ENCODE measurements at regions not wholly inside any gene's neighbourhood (a gene's known extent, or its start where the extent isn't known, plus 50 kb on each side); places are given as distances from the start of the nearest gene placed in this dataset.
"Not testable (repeated sequence)": the region's sequence is repeated elsewhere in the genome, so short reads cannot be mapped to it uniquely, and the experiment has no call there.

- no peak for DNase-seq
Observed at GRCh38 chr3:13148126-13148525, 74.9 kb upstream of the IQSEC1 start.

- DNase-seq = no peak
Observed at GRCh38 chr3:13147344-13147743, 74.1 kb upstream of the IQSEC1 start.

GRCh38 chr3:13146643-13147143, 73.5 kb upstream of the IQSEC1 start:
- DNase-seq = no peak

- DNase-seq = no peak
Observed at GRCh38 chr3:13145826-13146642, 72.8 kb upstream of the IQSEC1 start.

GRCh38 chr3:13145131-13145825, 72.0 kb upstream of the IQSEC1 start:
- DNase-seq = no peak

GRCh38 chr3:13144163-13145023, 71.2 kb upstream of the IQSEC1 start:
- DNase-seq = no peak

GRCh38 chr3:13143381-13144004, 70.3 kb upstream of the IQSEC1 start:
- no peak for DNase-seq

GRCh38 chr3:13142552-13143380, 69.5 kb upstream of the IQSEC1 start:
- no peak for DNase-seq

- DNase-seq = no peak
Observed at GRCh38 chr3:13141991-13142412, 68.8 kb upstream of the IQSEC1 start.

- peak; percentile 4 for DNase-seq
Observed at GRCh38 chr3:13141183-13141582, 68.0 kb upstream of the IQSEC1 start.

- peak; percentile 18 for DNase-seq
Observed at GRCh38 chr3:13140596-13140995, 67.4 kb upstream of the IQSEC1 start.

- peak; percentile 10 for DNase-seq
Observed at GRCh38 chr3:13139471-13140065, 66.3 kb upstream of the IQSEC1 start.

- no peak for DNase-seq
Observed at GRCh38 chr3:13138833-13139145, 65.6 kb upstream of the IQSEC1 start.

GRCh38 chr3:13137941-13138832, 65.0 kb upstream of the IQSEC1 start:
- peak; percentile 44 for DNase-seq

GRCh38 chr3:13136848-13137247, 63.6 kb upstream of the IQSEC1 start:
- DNase-seq = not testable (repeated sequence)

GRCh38 chr3:13136426-13136825, 63.2 kb upstream of the IQSEC1 start:
- peak; percentile 28 for DNase-seq

GRCh38 chr3:13135811-13136321, 62.6 kb upstream of the IQSEC1 start:
- peak; percentile 15 for DNase-seq

GRCh38 chr3:13135251-13135810, 62.1 kb upstream of the IQSEC1 start:
- peak; percentile 37 for DNase-seq

- DNase-seq = no peak
Observed at GRCh38 chr3:13134879-13135206, 61.6 kb upstream of the IQSEC1 start.

All from activated CD8-positive, alpha-beta memory T cell treated with anti-CD3 and anti-CD28 coated beads, Interleukin-2, amount 50 U/mL, for 48 hours (primary cell).